Gastrocnemius medialis (tissue), 4 donors: ENCODE measurements at regions not wholly inside any gene's neighbourhood (a gene's known extent, or its start where the extent isn't known, plus 50 kb on each side); places are given as distances from the start of the nearest gene placed in this dataset.

Experiments used
- CTCF ChIP-seq, 5 experiments: fragments of 450-650 bp in 3 of 5; fragments of 200-600 bp in 2 of 5; sonication (generic) in 2 of 5; IDR thresholded peaks in 4 of 5; conservative IDR thresholded peaks in 1 of 5; 1 replicate in 4 of 5; 2 replicates in 1 of 5; pipeline ENCODE4 v1.5.1; 2016 to 2019; ENCODE audit warnings: antibody characterized with exemption in 5 of 5, mild to moderate bottlenecking in 3 of 5, moderate library complexity in 3 of 5
- POLR2A ChIP-seq, 2 donors: fragments of 450-650 bp; IDR thresholded peaks; one replicate each; pipeline ENCODE4 v1.6.1; 2017; ENCODE audit warnings: antibody characterized with exemption in 2 of 2, mild to moderate bottlenecking in 2 of 2, moderate library complexity in 2 of 2

- no peak for TF ChIP-seq POLR2A (IDR thresholded peaks at IDR 0.05)
- no peak for TF ChIP-seq CTCF (IDR thresholded peaks at IDR 0.05 in 4 of 5, conservative IDR thresholded peaks at IDR 0.05 in 1 of 5)
These were observed 118.3 kb upstream of the TUSC7 start for GRCh38 chr3:116591236-116591635.
